Lung (tissue), 11 donors: ENCODE measurements at regions not wholly inside any gene's neighbourhood (a gene's known extent, or its start where the extent isn't known, plus 50 kb on each side); places are given as distances from the start of the nearest gene placed in this dataset.

Experiments used
- ATAC-seq: fragments of 200-7000 bp; cut with Tn5 transposase; one replicate; pipeline ENCODE4 v1.9.1; 2020; ENCODE audit warnings: moderate number of reproducible peaks; ENCODE audit not compliant: insufficient read depth, low FRiP score
- DNase-seq, 3 donors: peaks; one replicate each; pipeline ENCODE4 v3.0.0-alpha.2; 2013 to 2017
- H3K27ac ChIP-seq, 2 donors: one replicate each; pipeline ENCODE4 v1.5.1; 2013; ENCODE audit warnings: mild to moderate bottlenecking in 2 of 2, moderate library complexity in 2 of 2, control low read depth in 1 of 2, inconsistent platforms in 1 of 2, low read depth in 1 of 2, low read length in 1 of 2
- H3K27me3 ChIP-seq, 3 donors: one replicate each; pipeline ENCODE4 v1.5.1; 2013; ENCODE audit warnings: low read length in 2 of 3; ENCODE audit not compliant: control insufficient read depth in 3 of 3, insufficient read depth in 3 of 3
- H3K36me3 ChIP-seq, 4 donors: one replicate each; pipeline ENCODE4 v1.5.1; 2013; ENCODE audit warnings: low read length in 4 of 4, mild to moderate bottlenecking in 1 of 4, moderate library complexity in 1 of 4; ENCODE audit not compliant: control insufficient read depth in 4 of 4, insufficient read depth in 4 of 4
- H3K4me1 ChIP-seq, 5 donors: one replicate each; pipeline ENCODE4 v1.5.1; 2013; ENCODE audit warnings: low read length in 5 of 5, mild to moderate bottlenecking in 2 of 5, moderate library complexity in 1 of 5; ENCODE audit not compliant: control insufficient read depth in 5 of 5, insufficient read depth in 5 of 5
- H3K4me3 ChIP-seq: one replicate; pipeline ENCODE4 v1.5.1; 2013; ENCODE audit warnings: mild to moderate bottlenecking, control low read depth, moderate library complexity
- H3K9ac ChIP-seq, 2 donors: one replicate each; pipeline ENCODE4 v1.5.1; 2013; ENCODE audit warnings: low read length in 2 of 2, control low read depth in 1 of 2; ENCODE audit not compliant: insufficient read depth in 1 of 2
- H3K9me3 ChIP-seq, 4 donors: one replicate each; pipeline ENCODE4 v1.5.1; 2013; ENCODE audit warnings: low read length in 3 of 4, mild to moderate bottlenecking in 1 of 4, moderate library complexity in 1 of 4; ENCODE audit not compliant: control insufficient read depth in 4 of 4, insufficient read depth in 3 of 4
- WGBS, 2 donors: extraction: QIAGEN DNeasy Blood & Tissue Kit; methylation state at CpG; one replicate each; pipeline ENCODE4 v1.1.7; 2013; 5-methylcytosine and 5-hydroxymethylcytosine counted together
- TF ChIP-seq, protein P1 (sequence below): IDR thresholded peaks from 2 replicates; pipeline ENCODE4 v1.5.1; 2012; ENCODE audit warnings: mild to moderate bottlenecking; ENCODE audit errors: control extremely low read depth, extremely low read depth
- donor health status: control.
- donor health status: control.
- donor health status: Bipolar disorder and iron deficiency.
- donor health status: healthy.
- donor health status: DM: yes; HTN: yes; CAD: no.

DNA sequence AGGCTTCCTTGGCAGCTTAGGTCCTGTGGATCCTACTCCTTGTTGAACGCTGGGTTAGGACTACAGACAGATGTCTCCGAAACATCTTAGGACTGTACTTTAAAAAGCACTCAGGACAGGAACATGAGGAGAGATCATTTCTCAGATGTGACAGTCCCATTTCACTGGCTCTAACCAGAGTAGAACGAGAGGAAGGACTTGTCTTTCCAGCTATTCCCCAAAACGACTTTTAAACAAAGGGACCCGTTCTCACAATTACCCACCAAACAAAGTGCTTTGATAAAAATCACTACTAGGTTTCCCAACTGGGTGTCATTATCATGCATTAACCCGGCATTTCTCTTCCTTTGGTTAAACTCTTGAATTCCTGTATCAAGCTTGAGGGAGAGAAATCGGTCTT, 84.7 kb upstream of the BARX2 start:
- H3K4me1 ChIP-seq, result peaks cover 0 to 9% (median 0%) of the 10 kb centered on the region in 5 donors
- 83 to 86% methylated on average over 7 of the region's 7 CpGs for WGBS, 2 donors
- H3K9ac ChIP-seq, result no peak overlapping the region
- H3K36me3 ChIP-seq, result no peaks in the 10 kb centered on the region
- no peak for ATAC-seq
- no peaks in the 10 kb centered on the region for H3K9me3 ChIP-seq
- no peak overlapping the region for H3K4me3 ChIP-seq
- no peaks in the 10 kb centered on the region for H3K27me3 ChIP-seq
- no peak for DNase-seq
- TF ChIP-seq, protein P1, sequence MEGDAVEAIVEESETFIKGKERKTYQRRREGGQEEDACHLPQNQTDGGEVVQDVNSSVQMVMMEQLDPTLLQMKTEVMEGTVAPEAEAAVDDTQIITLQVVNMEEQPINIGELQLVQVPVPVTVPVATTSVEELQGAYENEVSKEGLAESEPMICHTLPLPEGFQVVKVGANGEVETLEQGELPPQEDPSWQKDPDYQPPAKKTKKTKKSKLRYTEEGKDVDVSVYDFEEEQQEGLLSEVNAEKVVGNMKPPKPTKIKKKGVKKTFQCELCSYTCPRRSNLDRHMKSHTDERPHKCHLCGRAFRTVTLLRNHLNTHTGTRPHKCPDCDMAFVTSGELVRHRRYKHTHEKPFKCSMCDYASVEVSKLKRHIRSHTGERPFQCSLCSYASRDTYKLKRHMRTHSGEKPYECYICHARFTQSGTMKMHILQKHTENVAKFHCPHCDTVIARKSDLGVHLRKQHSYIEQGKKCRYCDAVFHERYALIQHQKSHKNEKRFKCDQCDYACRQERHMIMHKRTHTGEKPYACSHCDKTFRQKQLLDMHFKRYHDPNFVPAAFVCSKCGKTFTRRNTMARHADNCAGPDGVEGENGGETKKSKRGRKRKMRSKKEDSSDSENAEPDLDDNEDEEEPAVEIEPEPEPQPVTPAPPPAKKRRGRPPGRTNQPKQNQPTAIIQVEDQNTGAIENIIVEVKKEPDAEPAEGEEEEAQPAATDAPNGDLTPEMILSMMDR, result no peak
- no peak overlapping the region for H3K27ac ChIP-seq

DNA sequence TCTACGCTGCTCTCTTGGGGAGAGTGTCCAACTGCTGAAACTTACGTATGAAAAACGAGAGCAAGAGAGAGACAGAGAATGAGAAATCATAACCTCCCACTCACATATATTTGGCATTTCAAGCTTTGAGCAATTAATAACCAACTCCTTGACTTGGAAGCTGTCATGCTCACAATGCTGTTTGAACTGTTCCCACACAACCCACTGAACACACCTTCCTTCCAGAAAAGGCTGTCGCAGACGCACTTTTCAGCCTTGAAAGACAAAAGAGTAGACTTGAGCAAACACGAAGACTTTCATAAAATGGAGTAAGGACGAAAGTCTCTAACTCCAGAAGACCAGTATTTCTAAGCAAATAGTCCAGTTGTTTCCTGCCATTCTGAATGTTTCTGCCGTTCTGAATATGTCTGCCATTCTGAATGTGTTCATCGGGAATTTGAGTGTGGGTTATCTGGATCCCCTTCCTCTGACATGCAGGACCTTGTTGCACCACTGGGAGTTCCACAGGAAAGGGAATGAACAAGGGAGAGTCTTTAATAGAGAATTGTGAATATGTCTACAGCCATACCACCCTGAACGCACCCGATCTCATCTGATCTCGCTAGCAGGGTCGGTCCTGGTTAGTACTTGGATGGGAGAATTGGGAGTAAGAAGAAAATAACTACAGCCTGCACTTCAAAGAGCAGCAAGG, 86.2 kb upstream of the BARX2 start:
- 92 to 94% methylated on average over 13 of the region's 13 CpGs for WGBS, 2 donors
- no peak overlapping the region for H3K9ac ChIP-seq
- no peak for ATAC-seq
- no peaks in the 10 kb centered on the region for H3K27me3 ChIP-seq
- no peaks in the 10 kb centered on the region for H3K9me3 ChIP-seq
- H3K27ac ChIP-seq, result no peak overlapping the region
- peaks cover 0 to 9% (median 0%) of the 10 kb centered on the region in 5 donors for H3K4me1 ChIP-seq
- no peaks in the 10 kb centered on the region for H3K36me3 ChIP-seq
- DNase-seq, result no peak
- TF ChIP-seq, protein P1, result no peak
- no peak overlapping the region for H3K4me3 ChIP-seq

DNA sequence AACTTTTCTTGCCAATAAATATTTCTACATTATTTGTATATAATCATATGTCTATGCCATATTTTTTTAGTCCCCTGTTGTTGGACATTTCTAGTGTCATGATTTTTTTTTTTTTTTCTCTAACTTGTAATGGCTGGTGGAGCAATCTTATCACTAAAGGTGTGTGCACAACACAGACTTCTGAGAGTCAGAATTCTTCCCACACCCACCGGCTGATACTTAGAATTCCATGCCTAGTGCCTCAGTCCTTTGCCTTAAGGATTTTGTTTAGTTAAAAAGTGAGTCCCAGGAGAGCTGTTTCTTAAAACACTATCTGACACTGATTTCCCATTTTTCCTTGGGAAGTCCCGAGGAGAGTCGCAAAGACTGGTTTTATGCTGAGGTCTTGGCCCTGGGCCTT, 87.7 kb upstream of the BARX2 start:
- Histone ChIP-seq H3K9ac (no peak overlapping the region), H3K4me3 (no peak overlapping the region), H3K27ac (no peak overlapping the region), H3K36me3 (no peaks in the 10 kb centered on the region), H3K9me3 (no peaks in the 10 kb centered on the region), H3K27me3 (no peaks in the 10 kb centered on the region), H3K4me1 (peaks cover 0 to 9% (median 0%) of the 10 kb centered on the region in 5 donors)
- no peak for DNase-seq
- ATAC-seq, result no peak
- 71 to 79% methylated on average over 3 of the region's 3 CpGs for WGBS, 2 donors
- TF ChIP-seq, protein P1, result no peak

DNA sequence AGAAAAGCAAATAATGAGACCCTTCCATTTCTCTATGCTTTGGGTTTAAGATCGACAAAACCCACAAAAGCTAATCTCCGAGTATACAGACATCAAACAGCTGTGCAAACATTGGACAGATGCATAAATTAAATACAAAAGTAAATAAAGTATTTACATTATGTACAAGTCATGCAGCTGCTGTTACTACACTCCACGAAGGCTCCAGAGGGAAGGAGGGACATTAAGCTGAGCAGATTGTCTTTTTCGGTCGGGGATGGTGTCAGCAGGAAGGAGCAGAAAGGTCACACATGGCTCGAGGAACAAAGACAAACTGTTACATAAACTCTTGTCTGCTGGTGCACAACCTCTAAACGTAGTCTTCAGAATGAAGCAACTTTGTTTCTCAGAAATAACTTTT, 88.8 kb upstream of the BARX2 start:
- no peaks in the 10 kb centered on the region for H3K9me3 ChIP-seq
- no peak overlapping the region for H3K4me3 ChIP-seq
- no peak overlapping the region for H3K9ac ChIP-seq
- TF ChIP-seq, protein P1, result no peak
- no peak for ATAC-seq
- H3K4me1 ChIP-seq, result peaks cover 0 to 9% (median 0%) of the 10 kb centered on the region in 5 donors
- 43 to 52% methylated on average over 7 of the region's 7 CpGs for WGBS, 2 donors
- H3K27ac ChIP-seq, result no peak overlapping the region
- peak in 1 of 3 donors; percentile 57 for DNase-seq
- H3K36me3 ChIP-seq, result no peaks in the 10 kb centered on the region
- no peaks in the 10 kb centered on the region for H3K27me3 ChIP-seq
